Endothelial cell of umbilical vein (primary cell): ENCODE measurements at regions not wholly inside any gene's neighbourhood (a gene's known extent, or its start where the extent isn't known, plus 50 kb on each side); places are given as distances from the start of the nearest gene placed in this dataset.

ENCODE experiments used
- BruUV-seq: library from RNA; stranded (reverse); fragments of 400-500 nt; replicated peaks from 2 replicates; lab custom pipeline; 2021; lab: Mats Ljungman, UMichigan
- CTCF ChIA-PET: fragments of 300-600, 350-600 bp; sonication (Branson Sonifier 250); formaldehyde crosslinking; loops from one replicate; lab custom pipeline; 2021; ENCODE audit warnings: antibody characterized with exemption, inconsistent platforms; lab: Charles Lee
- POLR2A ChIA-PET: fragments of 300-600, 350-600 bp; sonication (Branson Sonifier 250); formaldehyde crosslinking; loops from one replicate; lab custom pipeline; 2021; ENCODE audit warnings: antibody characterized with exemption, inconsistent platforms; lab: Charles Lee
- DNase-seq: peaks from one replicate; pipeline ENCODE4 v3.0.0-alpha.2; 2011; ENCODE audit warnings: low read depth, low spot score
- FAIRE-seq: peaks from 2 replicates; lab custom pipeline; 2011; peaks lifted over from hg19 to GRCh38; lab: Jason Lieb, UNC
- H2AFZ ChIP-seq: 2 replicates; pipeline ENCODE4 v1.6.0; 2012; ENCODE audit warnings: low read depth, low read length, control low read depth, inconsistent platforms
- H3K27ac ChIP-seq: 2 replicates; pipeline ENCODE4 v1.5.1; 2011; ENCODE audit warnings: low read depth, mild to moderate bottlenecking, control low read depth, low read length, moderate library complexity; ENCODE audit not compliant: insufficient read depth
- H3K27me3 ChIP-seq, 2 experiments: 2 replicates each; pipeline versions ENCODE4 v1.6.0 to v1.6.1; 2011; ENCODE audit warnings: low read length in 2 of 2, mixed read lengths in 1 of 2; ENCODE audit not compliant: control insufficient read depth in 2 of 2, insufficient read depth in 2 of 2
- H3K36me3 ChIP-seq, 2 experiments: 2 replicates in 1 of 2; 3 replicates in 1 of 2; pipeline ENCODE4 v1.5.1; 2011; ENCODE audit warnings: low read length in 2 of 2, mild to moderate bottlenecking in 1 of 2, moderate library complexity in 1 of 2; ENCODE audit not compliant: control insufficient read depth in 2 of 2, insufficient read depth in 2 of 2; ENCODE audit errors: extremely low read depth in 1 of 2
- H3K4me1 ChIP-seq: 3 replicates; pipeline ENCODE4 v1.5.1; 2011; ENCODE audit warnings: mild to moderate bottlenecking, low read length; ENCODE audit not compliant: control insufficient read depth, insufficient read depth; ENCODE audit errors: extremely low read depth
- H3K4me2 ChIP-seq: 2 replicates; pipeline ENCODE4 v1.6.1; 2011; ENCODE audit warnings: low read length, control low read depth, mixed read lengths; ENCODE audit not compliant: insufficient read depth
- H3K4me3 ChIP-seq, 3 experiments: fragments of 200-600 bp in 1 of 3; sonication (generic), shearing (Covaris generic) in 1 of 3; replicated peaks in 1 of 3; 2 replicates each; pipeline ENCODE4 v1.5.1; 2011 to 2016; ENCODE audit warnings: control low read depth in 3 of 3, low read length in 3 of 3, mild to moderate bottlenecking in 2 of 3, inconsistent platforms in 1 of 3, low read depth in 1 of 3, moderate library complexity in 1 of 3; ENCODE audit not compliant: insufficient read depth in 1 of 3
- H3K79me2 ChIP-seq: 2 replicates; pipeline ENCODE4 v1.6.0; 2012; ENCODE audit warnings: low read length, inconsistent platforms; ENCODE audit not compliant: control insufficient read depth, insufficient read depth
- H3K9ac ChIP-seq: replicated peaks from 2 replicates; pipeline ENCODE3; 2011; ENCODE audit warnings: low read length, control low read depth; ENCODE audit not compliant: insufficient read depth; ENCODE audit errors: extremely low read depth
- H3K9me1 ChIP-seq: replicated peaks from 3 replicates; pipeline ENCODE4 v1.6.0; 2011; ENCODE audit warnings: mild to moderate bottlenecking, low read length; ENCODE audit not compliant: control insufficient read depth, insufficient read depth; ENCODE audit errors: extremely low read depth
- H3K9me3 ChIP-seq: replicated peaks from 2 replicates; pipeline ENCODE4 v1.5.1; 2012; ENCODE audit warnings: low read length, inconsistent platforms; ENCODE audit not compliant: control insufficient read depth, insufficient read depth
- H4K20me1 ChIP-seq: replicated peaks from 2 replicates; pipeline ENCODE3; 2011; ENCODE audit warnings: mild to moderate bottlenecking, low read length; ENCODE audit not compliant: control insufficient read depth, insufficient read depth; ENCODE audit errors: extremely low read depth
- EZH2 ChIP-seq: IDR thresholded peaks from 2 replicates; pipeline ENCODE4 v1.6.1; 2012; ENCODE audit warnings: borderline replicate concordance, low read depth, mild to moderate bottlenecking, moderate library complexity, low read length, inconsistent platforms; ENCODE audit not compliant: severe bottlenecking
- FOS ChIP-seq: IDR thresholded peaks from 2 replicates; pipeline ENCODE4 v1.6.1; 2011; ENCODE audit warnings: mild to moderate bottlenecking, low read length, moderate library complexity, borderline replicate concordance; ENCODE audit not compliant: insufficient read depth
- GATA2 ChIP-seq: IDR thresholded peaks from 2 replicates; pipeline ENCODE4 v1.7.0; 2011; ENCODE audit warnings: low read depth, mild to moderate bottlenecking, moderate library complexity, mixed read lengths, low read length; ENCODE audit not compliant: insufficient read length, insufficient read depth
- JUN ChIP-seq: IDR thresholded peaks from 2 replicates; pipeline ENCODE4 v1.6.1; 2011; ENCODE audit warnings: borderline replicate concordance, low read depth; ENCODE audit not compliant: insufficient read length, insufficient read depth
- MAX ChIP-seq: IDR thresholded peaks from 2 replicates; pipeline ENCODE4 v1.6.1; 2011; ENCODE audit not compliant: insufficient read depth, insufficient read length
- MYC ChIP-seq: IDR thresholded peaks from one replicate; pipeline ENCODE4 v1.6.1; 2011; ENCODE audit warnings: mild to moderate bottlenecking, low read depth, low read length
- POLR2A ChIP-seq: IDR thresholded peaks from 2 replicates; pipeline ENCODE4 v1.6.1; 2012; ENCODE audit warnings: low read depth, mild to moderate bottlenecking, control low read depth, low read length
- POLR2AphosphoS5 ChIP-seq: IDR thresholded peaks from 2 replicates; pipeline ENCODE4 v1.6.1; 2012; ENCODE audit warnings: low read depth, mild to moderate bottlenecking, control low read depth, low read length, moderate library complexity; ENCODE audit not compliant: insufficient read depth
- dilution Hi-C: fragments of 300-500 bp; cut with MboI; formaldehyde crosslinking; loops from one replicate; pipeline ENCODE4 v1.15.0; 2019; ENCODE audit warnings: low sequenced_read_pairs; ENCODE audit not compliant: extremely low pct_ligation_motif_present
- intact Hi-C: fragments of 100-400 bp; cut with micrococcal nuclease; formaldehyde crosslinking; loops from one replicate; pipeline ENCODE4 v1.10.0; 2022
- TF ChIP-seq, protein P1 (sequence below), 2 donors: IDR thresholded peaks; 1 replicate in 1 of 2; 2 replicates in 1 of 2; pipeline ENCODE4 v1.5.1; 2011; ENCODE audit warnings: low read length in 2 of 2, mild to moderate bottlenecking in 2 of 2, moderate library complexity in 2 of 2, control low read depth in 1 of 2, inconsistent platforms in 1 of 2, low read depth in 1 of 2; ENCODE audit not compliant: insufficient read depth in 1 of 2; ENCODE audit errors: extremely low read depth in 1 of 2

DNA sequence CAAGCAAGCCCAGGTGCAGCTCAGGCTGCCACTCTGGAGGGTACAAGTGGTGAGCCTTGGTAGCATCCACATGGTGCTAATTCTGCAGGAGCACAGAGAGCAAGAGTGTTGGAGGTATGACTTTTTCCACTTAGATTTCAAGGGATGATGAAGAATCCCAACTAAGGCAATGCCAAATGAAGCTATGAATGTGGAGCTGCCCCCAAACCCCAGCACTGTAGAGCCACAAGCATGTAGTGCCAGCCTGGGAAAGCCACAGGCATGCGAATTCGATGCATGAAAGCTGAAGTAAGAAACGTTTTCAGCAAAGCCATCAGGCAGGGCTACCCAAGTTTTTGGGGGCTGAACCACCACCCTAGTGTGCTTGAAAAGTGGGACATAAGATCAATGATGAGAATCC is 251.1 kb downstream of the HAO1 start:
- no peaks in the 10 kb centered on the region for H3K27me3 ChIP-seq
- H3K36me3 ChIP-seq = no peaks in the 10 kb centered on the region
- H3K9me1 ChIP-seq = no peaks in the 10 kb centered on the region
- H3K4me1 ChIP-seq = no peaks in the 10 kb centered on the region
- H3K27ac ChIP-seq = no peak overlapping the region
- H2AFZ ChIP-seq = no peak overlapping the region
- no peaks in the 10 kb centered on the region for H3K9me3 ChIP-seq
- dilution Hi-C loops = no loop called here
- ChIA-PET POLR2A (no interaction called here), CTCF (no interaction called here)
- no peak for DNase-seq
- no peak for FAIRE-seq
- TF ChIP-seq GATA2 (no peak), POLR2A (no peak), POLR2AphosphoS5 (no peak), JUN (no peak), FOS (no peak), MYC (no peak), MAX (no peak), EZH2 (no peak)
- TF ChIP-seq, protein P1, sequence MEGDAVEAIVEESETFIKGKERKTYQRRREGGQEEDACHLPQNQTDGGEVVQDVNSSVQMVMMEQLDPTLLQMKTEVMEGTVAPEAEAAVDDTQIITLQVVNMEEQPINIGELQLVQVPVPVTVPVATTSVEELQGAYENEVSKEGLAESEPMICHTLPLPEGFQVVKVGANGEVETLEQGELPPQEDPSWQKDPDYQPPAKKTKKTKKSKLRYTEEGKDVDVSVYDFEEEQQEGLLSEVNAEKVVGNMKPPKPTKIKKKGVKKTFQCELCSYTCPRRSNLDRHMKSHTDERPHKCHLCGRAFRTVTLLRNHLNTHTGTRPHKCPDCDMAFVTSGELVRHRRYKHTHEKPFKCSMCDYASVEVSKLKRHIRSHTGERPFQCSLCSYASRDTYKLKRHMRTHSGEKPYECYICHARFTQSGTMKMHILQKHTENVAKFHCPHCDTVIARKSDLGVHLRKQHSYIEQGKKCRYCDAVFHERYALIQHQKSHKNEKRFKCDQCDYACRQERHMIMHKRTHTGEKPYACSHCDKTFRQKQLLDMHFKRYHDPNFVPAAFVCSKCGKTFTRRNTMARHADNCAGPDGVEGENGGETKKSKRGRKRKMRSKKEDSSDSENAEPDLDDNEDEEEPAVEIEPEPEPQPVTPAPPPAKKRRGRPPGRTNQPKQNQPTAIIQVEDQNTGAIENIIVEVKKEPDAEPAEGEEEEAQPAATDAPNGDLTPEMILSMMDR (IDR thresholded peaks at IDR 0.05; ENCODE audit: extremely low read depth in 1 of 2, insufficient read depth in 1 of 2, low read depth in 1 of 2, low read length in 2 of 2) = no peak
- H3K79me2 ChIP-seq = no peaks in the 10 kb centered on the region
- no peak overlapping the region for H3K4me3 ChIP-seq
- no peak overlapping the region for H3K9ac ChIP-seq
- H3K4me2 ChIP-seq = no peak overlapping the region
- no TSS peak for BruUV-seq
- no peaks in the 10 kb centered on the region for H4K20me1 ChIP-seq
- intact Hi-C loops = no loop called here
